ENCODE measurements at regions not wholly inside any gene's neighbourhood (a gene's known extent, or its start where the extent isn't known, plus 50 kb on each side); places are given as distances from the start of the nearest gene placed in this dataset.

DNA sequence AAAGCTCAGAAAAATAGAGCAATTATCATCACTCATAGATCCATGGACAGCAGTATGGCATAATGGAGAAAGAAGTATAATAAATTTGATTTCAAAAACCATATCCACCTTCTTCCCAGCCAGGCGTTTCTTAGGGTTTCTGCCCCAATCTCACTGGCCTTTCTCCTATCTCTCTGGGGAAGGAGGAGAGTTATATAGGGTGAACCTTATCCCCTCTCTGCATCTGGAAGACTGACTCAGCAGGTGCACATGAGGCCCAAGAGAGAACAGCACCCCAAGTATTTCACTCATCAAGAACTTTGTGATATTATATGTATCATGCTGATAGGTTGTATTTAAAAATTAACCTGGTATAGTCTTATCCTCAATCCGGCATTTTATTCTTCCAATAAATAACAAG, 318.8 kb upstream of the RASGEF1B start:
- no peak for TF ChIP-seq POLR2AphosphoS5 (IDR thresholded peaks at IDR 0.05; ENCODE audit: low read depth, low read length)
- TF ChIP-seq TAF1 (IDR thresholded peaks at IDR 0.05; ENCODE audit: borderline replicate concordance, insufficient read depth, low read length) = no peak
